Spleen (tissue), 7 donors: ENCODE measurements at regions not wholly inside any gene's neighbourhood (a gene's known extent, or its start where the extent isn't known, plus 50 kb on each side); places are given as distances from the start of the nearest gene placed in this dataset.

ENCODE experiments used
- POLR2A ChIP-seq, 3 donors: fragments of 450-650 bp; IDR thresholded peaks; one replicate each; pipeline ENCODE4 v1.5.1; 2017; ENCODE audit warnings: antibody characterized with exemption in 3 of 3, mild to moderate bottlenecking in 1 of 3
- POLR2AphosphoS5 ChIP-seq, 3 donors: sonication (generic); formaldehyde crosslinking; IDR thresholded peaks; one replicate each; pipeline ENCODE4 v1.5.1; 2017; ENCODE audit warnings: antibody characterized with exemption in 3 of 3
- TF ChIP-seq, protein P1 (sequence below), 11 experiments: fragments of 200-600 bp in 7 of 11; fragments of 450-650 bp in 4 of 11; sonication (generic) in 4 of 11; IDR thresholded peaks in 8 of 11; conservative IDR thresholded peaks in 3 of 11; 1 replicate in 7 of 11; 2 replicates in 4 of 11; pipeline versions ENCODE4 v1.4.0 to v1.8.0; 2016 to 2021; ENCODE audit warnings: antibody characterized with exemption in 11 of 11, inconsistent platforms in 4 of 11, mild to moderate bottlenecking in 1 of 11
- donor health status: DM: no; HTN: no; CAD: no; lungs with moderate emphysema.
- donor health status: DM: no; HTN: no; CAD: no.
- donor health status: DM: no; HTN: no; CAD: no.

DNA sequence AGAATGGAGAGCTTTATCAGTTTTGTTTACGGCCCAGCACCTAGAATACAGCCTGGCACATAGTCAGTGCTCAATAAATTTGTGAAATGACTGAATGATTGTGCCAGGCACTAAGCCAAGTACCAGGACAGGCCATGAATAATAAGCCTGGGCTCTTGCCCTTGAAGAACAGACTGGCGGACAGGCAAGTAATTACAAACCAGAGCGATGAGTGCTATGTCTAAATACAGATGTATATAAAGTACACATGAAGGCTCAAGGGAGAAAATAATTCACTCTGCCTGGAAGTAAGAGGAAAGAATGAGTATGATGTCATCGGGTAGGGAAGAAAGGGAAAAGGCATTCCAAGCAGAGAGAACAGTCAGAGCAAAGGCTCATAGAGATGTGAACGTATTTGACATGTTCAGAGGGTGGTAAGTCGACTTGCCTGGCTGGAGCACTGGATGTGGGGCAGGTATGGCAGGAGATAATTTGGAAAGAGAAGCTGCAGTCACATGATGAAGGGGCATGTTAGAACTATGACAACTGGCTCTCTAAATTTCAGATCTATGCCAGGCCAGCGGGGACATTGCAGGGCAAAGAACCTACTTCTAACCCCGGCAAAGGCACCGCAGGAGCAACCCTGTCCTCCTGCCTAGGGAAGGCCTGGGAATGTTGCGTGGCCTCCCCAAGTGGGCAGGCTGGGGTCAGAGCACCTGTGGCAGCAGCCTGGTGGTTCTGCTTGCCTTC is 94.9 kb upstream of the EPCAM start:
- TF ChIP-seq, protein P1, sequence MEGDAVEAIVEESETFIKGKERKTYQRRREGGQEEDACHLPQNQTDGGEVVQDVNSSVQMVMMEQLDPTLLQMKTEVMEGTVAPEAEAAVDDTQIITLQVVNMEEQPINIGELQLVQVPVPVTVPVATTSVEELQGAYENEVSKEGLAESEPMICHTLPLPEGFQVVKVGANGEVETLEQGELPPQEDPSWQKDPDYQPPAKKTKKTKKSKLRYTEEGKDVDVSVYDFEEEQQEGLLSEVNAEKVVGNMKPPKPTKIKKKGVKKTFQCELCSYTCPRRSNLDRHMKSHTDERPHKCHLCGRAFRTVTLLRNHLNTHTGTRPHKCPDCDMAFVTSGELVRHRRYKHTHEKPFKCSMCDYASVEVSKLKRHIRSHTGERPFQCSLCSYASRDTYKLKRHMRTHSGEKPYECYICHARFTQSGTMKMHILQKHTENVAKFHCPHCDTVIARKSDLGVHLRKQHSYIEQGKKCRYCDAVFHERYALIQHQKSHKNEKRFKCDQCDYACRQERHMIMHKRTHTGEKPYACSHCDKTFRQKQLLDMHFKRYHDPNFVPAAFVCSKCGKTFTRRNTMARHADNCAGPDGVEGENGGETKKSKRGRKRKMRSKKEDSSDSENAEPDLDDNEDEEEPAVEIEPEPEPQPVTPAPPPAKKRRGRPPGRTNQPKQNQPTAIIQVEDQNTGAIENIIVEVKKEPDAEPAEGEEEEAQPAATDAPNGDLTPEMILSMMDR (IDR thresholded peaks at IDR 0.05 in 8 of 11, conservative IDR thresholded peaks at IDR 0.05 in 3 of 11) = no peak
- TF ChIP-seq POLR2A (IDR thresholded peaks at IDR 0.05) = no peak
- TF ChIP-seq POLR2AphosphoS5 (IDR thresholded peaks at IDR 0.05) = no peak
